Esophagus (tissue), 2 donors: ENCODE measurements at regions not wholly inside any gene's neighbourhood (a gene's known extent, or its start where the extent isn't known, plus 50 kb on each side); places are given as distances from the start of the nearest gene placed in this dataset.

Experiments
- H3K27ac ChIP-seq, 2 donors: one replicate each; pipeline ENCODE4 v1.5.1; 2013; ENCODE audit warnings: low read depth in 2 of 2, mild to moderate bottlenecking in 2 of 2, inconsistent platforms in 1 of 2, low read length in 1 of 2, moderate library complexity in 1 of 2
- H3K27me3 ChIP-seq, 2 donors: one replicate each; pipeline ENCODE4 v1.6.1; 2013; ENCODE audit warnings: low read length in 2 of 2, control low read depth in 1 of 2, mild to moderate bottlenecking in 1 of 2; ENCODE audit not compliant: insufficient read depth in 2 of 2, control insufficient read depth in 1 of 2
- H3K36me3 ChIP-seq, 2 donors: one replicate each; pipeline ENCODE4 v1.6.1; 2013; ENCODE audit warnings: low read length in 1 of 2; ENCODE audit not compliant: control insufficient read depth in 2 of 2, insufficient read depth in 2 of 2
- H3K4me1 ChIP-seq, 2 donors: one replicate each; pipeline ENCODE4 v1.6.1; 2013; ENCODE audit warnings: low read length in 1 of 2; ENCODE audit not compliant: control insufficient read depth in 2 of 2, insufficient read depth in 2 of 2
- H3K4me3 ChIP-seq, 2 donors: one replicate each; pipeline ENCODE4 v1.5.1; 2013; ENCODE audit warnings: low read length in 2 of 2, mild to moderate bottlenecking in 2 of 2, low read depth in 1 of 2, moderate library complexity in 1 of 2
- H3K9me3 ChIP-seq, 2 donors: one replicate each; pipeline ENCODE4 v1.6.1; 2013; ENCODE audit warnings: mild to moderate bottlenecking in 2 of 2, low read depth in 1 of 2, low read length in 1 of 2, moderate library complexity in 1 of 2; ENCODE audit not compliant: control insufficient read depth in 2 of 2, insufficient read depth in 1 of 2
- WGBS, 2 donors: extraction: QIAGEN DNeasy Blood & Tissue Kit; methylation state at CpG; one replicate each; pipeline ENCODE4 v1.1.7; 2013; 5-methylcytosine and 5-hydroxymethylcytosine counted together
- donor health status: healthy with polysubstance abuse.
- donor health status: Bipolar disorder and iron deficiency.

GRCh38 chr7:16212032-16212431 is 209.3 kb downstream of the CRPPA start:
- H3K4me1 ChIP-seq: no peaks in the 10 kb centered on the region
- no peaks in the 10 kb centered on the region for H3K9me3 ChIP-seq
- WGBS, 2 donors: 82 to 89% methylated on average over 4 of the region's 4 CpGs
- H3K27me3 ChIP-seq: no peaks in the 10 kb centered on the region
- H3K36me3 ChIP-seq: no peaks in the 10 kb centered on the region
- no peak overlapping the region for H3K4me3 ChIP-seq
- no peak overlapping the region for H3K27ac ChIP-seq

- Histone ChIP-seq H3K27me3 (no peaks in the 10 kb centered on the region), H3K27ac (no peak overlapping the region), H3K4me1 (no peaks in the 10 kb centered on the region), H3K36me3 (no peaks in the 10 kb centered on the region), H3K9me3 (no peaks in the 10 kb centered on the region), H3K4me3 (no peak overlapping the region)
- 84 to 86% methylated on average over 6 of the region's 6 CpGs for WGBS, 2 donors
These were observed 209.9 kb downstream of the CRPPA start for GRCh38 chr7:16211402-16211925.

GRCh38 chr7:16210171-16210570 is 211.2 kb downstream of the CRPPA start:
- no peak overlapping the region for H3K4me3 ChIP-seq
- no peaks in the 10 kb centered on the region for H3K36me3 ChIP-seq
- H3K27me3 ChIP-seq: no peaks in the 10 kb centered on the region
- no peaks in the 10 kb centered on the region for H3K9me3 ChIP-seq
- H3K27ac ChIP-seq: no peak overlapping the region
- H3K4me1 ChIP-seq: no peaks in the 10 kb centered on the region
- 93 to 95% methylated on average over 2 of the region's 2 CpGs for WGBS, 2 donors

- no peak overlapping the region for H3K4me3 ChIP-seq
- 62 to 78% methylated on average over 2 of the region's 2 CpGs for WGBS, 2 donors
These were observed 214.0 kb downstream of the CRPPA start for GRCh38 chr7:16207321-16207720.

GRCh38 chr7:16205466-16205865 is 215.9 kb downstream of the CRPPA start:
- H3K4me3 ChIP-seq: no peak overlapping the region
- no peaks in the 10 kb centered on the region for H3K9me3 ChIP-seq
- H3K36me3 ChIP-seq: no peaks in the 10 kb centered on the region
- WGBS, 2 donors: 86 to 93% methylated on average over 2 of the region's 2 CpGs
- no peaks in the 10 kb centered on the region for H3K27me3 ChIP-seq
- H3K27ac ChIP-seq: no peak overlapping the region
- no peaks in the 10 kb centered on the region for H3K4me1 ChIP-seq

More at GRCh38 chr7:16207321-16207720, 214.0 kb downstream of the CRPPA start:
- no peaks in the 10 kb centered on the region for H3K9me3 ChIP-seq
- H3K4me1 ChIP-seq: no peaks in the 10 kb centered on the region
- no peaks in the 10 kb centered on the region for H3K27me3 ChIP-seq
- no peaks in the 10 kb centered on the region for H3K36me3 ChIP-seq
- no peak overlapping the region for H3K27ac ChIP-seq

- Histone ChIP-seq H3K9me3 (no peaks in the 10 kb centered on the region), H3K36me3 (no peaks in the 10 kb centered on the region)
- 56 to 74% methylated on average over 2 of the region's 2 CpGs for WGBS, 2 donors
These were observed 216.4 kb downstream of the CRPPA start for GRCh38 chr7:16204953-16205352.

GRCh38 chr7:16203065-16203464 is 218.3 kb downstream of the CRPPA start:
- no peaks in the 10 kb centered on the region for H3K9me3 ChIP-seq
- H3K27ac ChIP-seq: no peak overlapping the region
- H3K4me3 ChIP-seq: no peak overlapping the region
- no peaks in the 10 kb centered on the region for H3K4me1 ChIP-seq
- WGBS, 2 donors: 54 to 56% methylated on average over 3 of the region's 3 CpGs
- H3K36me3 ChIP-seq: no peaks in the 10 kb centered on the region
- no peaks in the 10 kb centered on the region for H3K27me3 ChIP-seq

More at GRCh38 chr7:16204953-16205352, 216.4 kb downstream of the CRPPA start:
- Histone ChIP-seq H3K4me1 (no peaks in the 10 kb centered on the region), H3K27me3 (no peaks in the 10 kb centered on the region), H3K27ac (no peak overlapping the region), H3K4me3 (no peak overlapping the region)

GRCh38 chr7:16202303-16202702 is 219.0 kb downstream of the CRPPA start:
- no peak overlapping the region for H3K4me3 ChIP-seq
- no peaks in the 10 kb centered on the region for H3K4me1 ChIP-seq
- H3K27ac ChIP-seq: no peak overlapping the region
- H3K27me3 ChIP-seq: no peaks in the 10 kb centered on the region
- H3K9me3 ChIP-seq: no peaks in the 10 kb centered on the region
- no peaks in the 10 kb centered on the region for H3K36me3 ChIP-seq

- WGBS, 2 donors: 51 to 75% methylated on average over 1 of the region's 1 CpG
- no peaks in the 10 kb centered on the region for H3K36me3 ChIP-seq
- no peaks in the 10 kb centered on the region for H3K9me3 ChIP-seq
- no peak overlapping the region for H3K27ac ChIP-seq
- H3K4me1 ChIP-seq: no peaks in the 10 kb centered on the region
- H3K27me3 ChIP-seq: no peaks in the 10 kb centered on the region
- no peak overlapping the region for H3K4me3 ChIP-seq
These were observed 220.7 kb downstream of the CRPPA start for GRCh38 chr7:16200591-16200990.

GRCh38 chr7:16193631-16194030 is 227.7 kb downstream of the CRPPA start:
- Histone ChIP-seq H3K4me3 (no peak overlapping the region), H3K9me3 (no peaks in the 10 kb centered on the region), H3K36me3 (no peaks in the 10 kb centered on the region), H3K27ac (no peak overlapping the region), H3K4me1 (no peaks in the 10 kb centered on the region), H3K27me3 (no peaks in the 10 kb centered on the region)
- 74 to 77% methylated on average over 4 of the region's 4 CpGs for WGBS, 2 donors
